ENCODE measurements at regions not wholly inside any gene's neighbourhood (a gene's known extent, or its start where the extent isn't known, plus 50 kb on each side); places are given as distances from the start of the nearest gene placed in this dataset.

GRCh38 chr9:87118594-87118993 lies 171.3 kb upstream of the GAS1 start:
- no peak for DNase-seq (ENCODE audit: low spot score)

GRCh38 chr9:87119328-87119881 lies 172.1 kb upstream of the GAS1 start:
- no peak for DNase-seq (ENCODE audit: low spot score)

- DNase-seq (ENCODE audit: low spot score), result no peak
Observed at GRCh38 chr9:87120610-87121009, 173.3 kb upstream of the GAS1 start.

- no peak for DNase-seq (ENCODE audit: low spot score)
Observed at GRCh38 chr9:87122947-87123685, 175.8 kb upstream of the GAS1 start.

- DNase-seq (ENCODE audit: low spot score), result no peak
Observed at GRCh38 chr9:87123830-87124229, 176.5 kb upstream of the GAS1 start.

GRCh38 chr9:87125819-87126218 lies 178.5 kb upstream of the GAS1 start:
- DNase-seq (ENCODE audit: low spot score), result no peak

GRCh38 chr9:87127543-87127942 lies 180.2 kb upstream of the GAS1 start:
- DNase-seq (ENCODE audit: low spot score), result no peak

GRCh38 chr9:87127978-87128614 lies 180.8 kb upstream of the GAS1 start:
- no peak for DNase-seq (ENCODE audit: low spot score)

GRCh38 chr9:87128844-87129493 lies 181.7 kb upstream of the GAS1 start:
- no peak for DNase-seq (ENCODE audit: low spot score)

GRCh38 chr9:87135074-87135473 lies 187.8 kb upstream of the GAS1 start:
- no peak for DNase-seq (ENCODE audit: low spot score)

- DNase-seq (ENCODE audit: low spot score), result no peak
Observed at GRCh38 chr9:87137718-87138117, 190.4 kb upstream of the GAS1 start.

GRCh38 chr9:87138128-87139040 lies 191.1 kb upstream of the GAS1 start:
- DNase-seq (ENCODE audit: low spot score), result no peak

GRCh38 chr9:87139099-87139730 lies 191.9 kb upstream of the GAS1 start:
- DNase-seq (ENCODE audit: low spot score), result no peak

- no peak for DNase-seq (ENCODE audit: low spot score)
Observed at GRCh38 chr9:87140142-87140541, 192.8 kb upstream of the GAS1 start.

GRCh38 chr9:87140605-87141109 lies 193.4 kb upstream of the GAS1 start:
- no peak for DNase-seq (ENCODE audit: low spot score)

GRCh38 chr9:87141124-87141523 lies 193.8 kb upstream of the GAS1 start:
- DNase-seq (ENCODE audit: low spot score), result no peak

GRCh38 chr9:87146933-87147332 lies 199.6 kb upstream of the GAS1 start:
- no peak for DNase-seq (ENCODE audit: low spot score)

GRCh38 chr9:87147839-87148238 lies 200.5 kb upstream of the GAS1 start:
- DNase-seq (ENCODE audit: low spot score), result no peak

- DNase-seq (ENCODE audit: low spot score), result no peak
Observed at GRCh38 chr9:87148331-87149104, 201.2 kb upstream of the GAS1 start.

- no peak for DNase-seq (ENCODE audit: low spot score)
Observed at GRCh38 chr9:87149799-87150198, 202.5 kb upstream of the GAS1 start.

Data from D341Med (cell line).